IPS DF 4.7 (cell line): ENCODE measurements at regions not wholly inside any gene's neighbourhood (a gene's known extent, or its start where the extent isn't known, plus 50 kb on each side); places are given as distances from the start of the nearest gene placed in this dataset.

Experiments used
- DNase-seq: peaks from one replicate; pipeline ENCODE4 v3.0.0-alpha.2; 2013; ENCODE audit warnings: low spot score; ENCODE audit errors: extremely low read depth

DNA sequence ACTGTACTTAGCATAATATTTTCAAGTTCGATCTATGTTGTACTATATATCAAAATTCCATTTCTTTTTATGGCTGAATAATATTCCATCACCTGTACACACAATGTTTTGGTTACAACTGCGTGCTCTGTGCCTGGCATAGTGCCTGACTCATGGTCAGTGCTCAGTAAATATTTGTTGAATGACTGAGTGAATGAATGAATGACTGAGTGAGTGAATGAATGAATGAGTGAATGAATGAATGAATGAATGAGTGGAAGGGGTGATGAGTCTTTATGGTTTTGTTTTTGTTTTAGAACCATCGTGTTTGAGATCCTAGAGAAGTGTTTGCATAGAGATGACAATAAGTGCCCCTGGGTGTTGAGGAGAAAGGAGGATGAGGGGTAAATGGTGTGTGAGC lies 155.3 kb downstream of the MRM1 start:
- no peak for DNase-seq

DNA sequence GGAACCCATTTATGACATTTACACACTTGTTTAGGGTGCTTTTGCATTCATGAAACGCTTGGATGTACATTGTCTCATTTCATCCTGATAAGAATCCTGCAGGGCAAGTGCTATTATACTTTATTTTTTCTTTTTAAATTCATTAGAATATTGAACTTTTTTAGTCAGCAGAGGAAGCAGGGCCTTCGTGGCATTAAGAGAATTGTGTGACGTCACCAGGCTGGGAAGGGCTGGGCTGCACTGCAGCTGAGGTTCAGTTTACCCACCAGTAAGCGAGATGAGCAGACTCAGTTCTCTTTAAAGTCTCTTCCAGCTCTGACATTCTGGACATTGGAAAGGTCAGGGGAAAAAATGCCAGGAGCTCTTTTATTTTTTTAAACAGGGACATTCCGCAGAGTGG lies 159.0 kb downstream of the MRM1 start:
- no peak for DNase-seq

DNA sequence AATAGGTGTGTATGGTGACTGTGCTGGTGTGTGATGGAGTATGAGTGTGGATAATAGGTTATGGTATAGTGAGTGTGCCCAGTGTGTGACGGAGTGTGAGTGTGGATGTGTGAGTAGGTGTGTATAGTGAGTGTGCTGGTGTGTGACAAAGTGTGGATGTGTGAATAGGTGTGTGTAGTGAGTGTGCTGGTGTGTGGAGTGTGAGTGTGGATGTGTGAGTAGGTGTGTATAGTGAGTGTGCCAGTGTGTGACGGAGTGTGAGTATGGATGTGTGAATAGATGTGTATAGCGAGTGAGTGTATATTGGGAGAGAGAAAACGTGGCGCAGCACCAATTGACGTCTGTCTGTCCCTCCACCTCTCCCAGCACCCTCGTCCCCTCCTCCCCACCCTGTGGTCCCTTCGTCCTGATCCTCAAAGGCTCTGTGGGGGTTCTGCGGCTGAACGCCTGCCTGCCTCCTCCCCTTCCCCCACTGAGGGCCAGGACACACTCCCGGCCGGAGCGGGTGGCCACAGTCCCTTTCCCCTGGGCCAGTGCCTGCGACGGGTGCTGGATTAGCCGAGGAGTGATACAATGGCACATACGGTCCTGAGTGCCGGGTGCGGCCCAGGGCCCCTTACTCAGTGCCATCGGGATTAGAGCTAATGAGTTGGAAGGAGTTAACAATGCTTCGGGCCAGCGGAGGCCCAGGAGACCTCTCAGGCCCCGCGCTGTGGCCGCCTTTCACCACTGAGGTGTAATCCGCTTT lies 160.0 kb downstream of the MRM1 start:
- no peak for DNase-seq

DNA sequence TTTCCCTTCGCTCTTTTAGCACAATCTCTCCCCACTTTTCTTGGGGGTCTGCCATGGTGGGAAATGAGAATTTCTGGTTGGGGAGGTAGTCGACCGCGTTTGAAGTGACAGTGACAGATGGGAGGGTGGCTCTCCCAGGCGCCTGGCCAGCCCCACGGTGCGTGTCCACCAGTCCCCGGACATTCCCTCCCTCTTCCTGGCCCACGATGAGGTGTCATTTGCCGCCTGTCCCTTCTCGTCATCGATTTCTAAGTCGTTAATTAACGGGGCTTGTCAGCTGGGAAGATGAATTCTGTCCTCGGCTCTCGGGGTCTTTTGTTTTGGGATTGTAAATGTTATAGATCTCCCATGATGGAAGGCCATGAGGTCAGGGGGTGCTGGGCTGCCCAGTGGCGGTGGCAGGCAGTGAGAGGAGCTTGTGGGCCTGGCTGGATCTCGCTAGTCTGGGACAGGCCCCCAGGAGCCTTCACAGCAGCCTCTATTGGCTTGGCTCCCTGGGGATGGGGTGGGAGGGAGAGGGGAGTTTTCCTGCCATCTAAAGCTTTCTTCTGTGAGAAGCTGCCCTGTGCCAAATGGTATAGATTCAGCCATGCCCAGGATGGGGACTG lies 164.2 kb downstream of the MRM1 start:
- no peak for DNase-seq

DNA sequence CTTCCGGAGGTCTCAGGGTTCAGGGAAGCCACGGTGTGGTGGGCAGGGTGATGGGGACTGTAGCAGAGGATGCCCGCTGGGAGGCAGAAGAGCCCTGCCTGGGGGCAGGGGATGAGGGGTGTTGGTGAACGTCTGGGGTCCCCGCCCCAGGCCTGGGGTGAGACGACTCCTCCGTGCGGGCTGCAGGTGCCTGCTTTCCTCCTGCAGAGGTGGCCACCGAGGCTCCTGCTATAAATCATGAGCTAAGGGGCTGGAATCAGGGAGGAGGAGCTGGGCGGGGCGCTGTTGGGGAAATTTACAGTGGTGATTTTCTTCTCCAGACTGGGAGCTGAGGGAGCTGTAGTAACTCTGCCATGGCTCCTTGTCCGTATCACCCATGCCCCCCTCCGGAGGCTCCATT lies 167.0 kb downstream of the MRM1 start:
- DNase-seq = no peak

DNA sequence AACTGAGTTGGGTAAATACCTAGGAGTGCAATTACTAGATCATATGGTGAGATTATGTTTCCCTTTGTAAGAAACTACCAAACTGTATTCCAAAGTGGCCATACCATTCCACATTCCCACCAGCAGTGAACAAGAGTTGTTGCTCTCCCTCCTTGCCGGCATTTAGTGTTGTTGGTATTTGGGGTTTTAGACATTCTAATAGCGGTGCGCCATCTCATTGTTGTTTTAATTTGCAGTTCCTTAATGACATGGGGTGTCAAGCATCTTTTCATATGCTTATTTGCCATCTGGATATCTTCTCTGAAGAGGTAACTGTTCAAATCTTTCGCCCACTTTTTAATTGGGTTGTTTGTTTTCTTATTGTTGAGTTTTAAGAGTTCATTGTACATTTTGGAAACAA lies 164.2 kb upstream of the LHX1 start:
- DNase-seq = peak; percentile 19

DNA sequence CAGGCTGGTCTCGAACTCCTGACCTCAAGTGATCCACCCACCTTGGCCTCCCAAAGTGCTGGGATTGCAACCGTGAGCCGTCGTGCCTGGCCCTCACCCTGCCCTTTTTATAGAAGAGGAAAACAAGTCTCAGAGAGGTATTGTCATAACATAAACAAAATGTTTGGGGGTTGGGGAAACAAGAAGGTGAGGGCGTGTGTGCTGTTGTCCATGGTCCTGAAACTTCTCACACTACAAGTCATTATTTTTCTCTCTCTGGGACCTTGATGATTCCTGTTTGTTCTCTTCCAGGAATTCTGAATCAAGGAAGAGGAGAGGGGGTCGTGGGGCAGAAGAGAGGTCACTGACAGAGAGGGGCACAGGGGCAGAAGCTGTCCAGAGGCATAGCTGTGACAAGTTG lies 160.2 kb upstream of the LHX1 start:
- no peak for DNase-seq

DNA sequence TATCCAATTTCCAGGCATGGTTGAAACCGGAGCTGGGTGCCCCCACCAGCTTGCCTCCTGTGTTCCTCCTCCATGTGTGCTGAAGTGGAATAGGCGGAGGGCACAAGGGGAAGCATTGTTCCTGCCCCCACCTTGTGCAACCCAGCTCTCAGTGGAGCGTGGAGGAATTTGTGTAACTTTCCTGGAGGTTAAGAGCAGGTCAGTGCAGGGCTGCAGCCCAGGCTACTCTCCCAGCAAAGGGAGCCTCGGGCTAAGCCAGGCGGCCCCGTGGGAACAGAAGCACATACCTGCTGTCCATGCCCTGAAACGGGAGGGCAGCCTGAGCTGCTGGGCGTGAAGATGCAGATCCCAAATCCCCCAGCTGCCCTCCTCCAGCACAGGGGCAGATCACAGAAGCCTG lies 158.8 kb upstream of the LHX1 start:
- no peak for DNase-seq

DNA sequence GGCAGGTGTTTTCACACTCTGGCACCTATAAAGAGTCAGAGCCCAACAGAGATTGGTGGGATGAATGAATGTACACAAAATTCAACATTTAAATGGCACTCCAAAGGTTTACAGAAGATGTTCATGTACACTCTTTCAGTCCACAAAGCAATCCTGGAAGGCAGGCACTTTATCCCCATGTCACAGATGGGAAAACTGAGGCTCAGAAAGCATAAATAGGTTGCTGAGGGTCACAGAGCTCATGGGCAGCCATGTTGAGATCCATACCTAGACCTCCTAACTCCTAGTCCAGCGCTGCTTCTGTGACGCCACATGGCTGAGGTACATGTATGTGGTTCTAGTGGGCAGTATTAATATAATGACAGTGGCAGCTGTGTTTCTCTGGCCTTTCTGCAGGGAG lies 157.7 kb upstream of the LHX1 start:
- DNase-seq = no peak

DNA sequence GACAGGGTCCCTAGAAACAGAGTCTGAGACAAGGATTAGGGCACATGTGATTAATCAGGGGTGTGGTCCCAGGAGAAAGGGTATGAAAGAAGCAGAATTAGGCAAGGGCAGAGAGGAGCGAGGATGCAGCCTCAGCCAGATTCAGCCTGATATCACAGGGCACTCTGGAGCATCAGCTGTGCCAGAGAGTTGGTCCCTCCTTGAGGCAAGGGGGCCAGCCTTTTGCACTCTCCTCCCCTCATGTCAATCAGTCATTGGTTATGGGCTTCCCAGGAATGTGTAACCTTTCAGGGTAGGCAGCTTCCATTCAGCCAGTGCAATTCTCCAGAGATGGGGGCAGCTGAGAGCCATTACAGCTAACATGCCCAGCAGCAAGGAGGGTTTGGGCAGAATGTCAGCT lies 152.6 kb upstream of the LHX1 start:
- no peak for DNase-seq

DNA sequence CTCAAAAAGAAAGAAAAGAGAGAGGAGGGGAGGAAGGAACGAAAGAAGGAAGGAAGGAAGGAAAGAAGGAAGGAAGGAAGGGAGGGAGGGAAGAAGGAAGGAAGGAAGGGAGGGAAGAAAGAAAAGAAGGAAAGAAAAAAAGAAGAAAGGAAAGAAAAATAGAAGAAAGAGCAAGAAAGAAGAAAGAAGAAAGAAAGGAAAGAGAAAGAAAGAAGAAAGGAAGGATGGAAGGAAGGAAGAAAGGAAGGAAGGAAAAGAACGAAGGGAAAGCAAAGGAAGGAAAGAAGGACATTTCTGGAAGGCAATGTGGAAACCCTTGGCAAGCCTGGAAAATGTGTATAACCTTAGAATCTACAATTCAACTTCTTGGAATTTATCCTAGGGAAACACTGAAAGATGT lies 150.4 kb upstream of the LHX1 start:
- DNase-seq = no peak

DNA sequence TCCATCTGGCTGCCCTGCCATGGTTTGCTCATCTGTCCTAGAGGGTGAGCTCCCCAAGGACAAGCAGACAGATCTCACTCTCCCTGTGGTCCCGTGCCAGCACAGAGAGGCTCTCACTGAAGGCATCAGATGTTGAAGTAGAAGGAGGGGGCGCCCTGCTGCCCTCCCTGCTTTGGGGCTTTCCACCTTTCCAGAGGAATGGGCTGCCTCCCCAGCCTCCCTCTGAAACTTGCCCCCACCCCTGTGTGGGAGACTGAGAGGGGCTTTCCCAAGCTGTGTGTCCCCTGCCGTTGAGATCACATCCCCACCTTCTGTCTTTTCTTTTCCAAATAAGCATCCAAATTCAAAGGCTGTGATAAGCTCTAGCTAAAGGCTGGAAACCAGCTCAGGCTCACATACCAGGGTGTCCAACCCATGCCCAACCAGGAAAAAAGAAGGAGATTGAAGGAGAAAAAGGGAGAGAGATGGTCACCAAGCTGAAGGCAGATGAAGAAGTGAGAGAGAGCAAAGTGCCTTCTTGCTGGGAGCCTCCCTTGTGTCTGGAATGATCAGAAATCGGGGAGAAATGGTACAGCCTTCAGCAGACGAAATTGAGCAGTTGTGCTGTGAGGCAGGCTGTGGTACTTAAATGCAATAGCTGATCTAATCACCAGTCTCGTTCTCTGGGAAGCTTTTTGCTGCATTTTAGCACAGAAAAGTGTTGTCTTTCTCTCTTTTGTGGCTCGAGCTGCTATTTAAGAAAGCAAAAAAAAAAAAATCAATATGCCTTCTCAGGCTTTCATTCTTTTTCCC lies 145.9 kb upstream of the LHX1 start:
- no peak for DNase-seq

DNA sequence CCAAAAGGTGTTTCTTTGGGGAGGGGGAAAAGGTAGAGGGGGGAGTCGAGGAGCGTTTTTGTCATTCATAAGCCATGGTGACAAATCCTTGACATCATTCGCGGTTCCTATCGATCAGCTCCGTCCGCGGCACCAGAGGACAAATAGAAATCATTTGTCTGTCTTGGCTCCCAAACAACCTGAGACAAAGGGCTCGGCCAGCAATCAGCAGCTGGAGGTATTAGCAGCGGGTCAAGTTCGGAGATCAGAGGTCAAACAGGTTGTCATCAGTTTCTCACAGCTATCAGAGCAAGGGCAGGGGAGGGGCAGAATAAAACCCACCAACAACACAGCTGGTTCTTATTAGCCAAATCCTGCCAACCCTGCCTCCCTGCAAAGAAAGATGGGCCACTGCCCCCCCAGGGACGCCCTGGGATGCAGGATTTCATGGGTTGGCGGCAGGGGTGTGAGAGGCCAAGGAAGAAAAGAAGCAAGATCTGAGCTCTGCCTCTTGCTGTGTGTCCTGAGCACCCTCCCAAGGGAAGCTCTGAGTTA lies 145.3 kb upstream of the LHX1 start:
- DNase-seq = no peak

DNA sequence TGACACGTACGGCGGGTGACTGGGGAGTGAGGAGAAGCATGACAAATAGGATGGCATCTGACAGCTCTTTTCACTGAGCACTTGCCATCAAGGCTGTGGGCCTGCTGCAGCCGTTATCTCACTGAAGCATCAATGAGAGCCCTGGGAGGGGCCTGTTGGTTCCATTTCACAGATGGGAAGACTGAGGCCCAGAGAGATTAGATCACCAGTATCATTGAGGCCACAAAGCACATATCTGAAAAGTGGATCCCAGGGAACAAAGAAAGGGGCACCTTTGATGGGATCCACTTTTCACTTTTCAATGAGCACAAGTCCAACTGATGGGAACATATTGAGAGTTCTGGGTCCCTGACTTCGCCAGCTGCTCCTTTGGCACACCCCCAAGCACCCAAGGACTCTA lies 144.4 kb upstream of the LHX1 start:
- no peak for DNase-seq

DNA sequence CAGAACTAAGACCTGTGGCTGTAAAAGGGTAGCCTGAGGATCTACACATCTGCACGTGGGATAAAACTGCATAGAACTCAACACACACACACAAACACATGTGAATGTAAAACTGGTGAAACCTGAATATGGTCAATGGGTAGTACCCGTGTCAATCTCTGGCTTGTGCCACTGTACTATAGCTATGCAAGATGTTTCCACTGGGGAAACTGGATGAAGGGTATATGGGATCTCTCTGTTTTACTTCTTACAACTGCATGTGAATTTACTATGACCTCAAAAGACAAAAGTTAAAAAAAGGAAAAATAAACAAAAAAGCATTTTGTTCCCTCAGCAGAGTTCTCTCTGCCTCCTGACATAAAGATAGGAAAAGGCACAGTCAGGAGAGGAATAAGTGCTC lies 143.3 kb upstream of the LHX1 start:
- no peak for DNase-seq

DNA sequence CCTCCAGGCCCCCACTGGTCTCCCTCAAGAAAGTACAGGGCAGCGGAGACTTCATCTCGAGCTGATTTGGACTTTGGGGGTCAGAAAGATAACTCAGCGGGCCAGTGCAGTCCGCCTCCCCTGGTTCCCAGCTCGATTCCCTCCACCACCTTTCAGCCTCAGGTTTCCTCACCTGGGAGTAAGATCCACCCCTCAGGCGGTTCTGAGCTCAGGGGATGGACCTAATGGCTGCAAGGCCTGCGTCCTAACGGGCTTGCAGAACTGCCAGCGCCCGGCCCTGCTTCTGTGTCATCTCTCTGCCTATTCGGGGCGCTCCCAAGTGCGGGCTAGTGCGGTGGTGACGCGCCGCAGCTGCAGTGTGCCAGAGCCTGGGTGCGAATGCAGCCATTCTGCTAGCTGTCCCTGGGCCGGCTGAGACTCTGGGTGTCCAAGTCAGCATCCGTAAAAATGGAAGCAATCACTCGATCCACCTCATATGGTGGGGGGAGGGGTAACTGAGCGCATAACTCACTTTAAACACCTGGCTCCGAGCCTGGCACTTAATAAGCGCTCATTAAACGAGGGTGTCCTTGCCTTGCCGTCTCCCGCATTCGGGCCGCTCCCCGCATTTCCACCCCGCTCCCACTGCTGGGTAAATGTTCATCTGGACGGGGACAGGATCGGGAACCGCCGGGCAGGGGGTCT lies 129.6 kb upstream of the LHX1 start:
- DNase-seq = no peak

DNA sequence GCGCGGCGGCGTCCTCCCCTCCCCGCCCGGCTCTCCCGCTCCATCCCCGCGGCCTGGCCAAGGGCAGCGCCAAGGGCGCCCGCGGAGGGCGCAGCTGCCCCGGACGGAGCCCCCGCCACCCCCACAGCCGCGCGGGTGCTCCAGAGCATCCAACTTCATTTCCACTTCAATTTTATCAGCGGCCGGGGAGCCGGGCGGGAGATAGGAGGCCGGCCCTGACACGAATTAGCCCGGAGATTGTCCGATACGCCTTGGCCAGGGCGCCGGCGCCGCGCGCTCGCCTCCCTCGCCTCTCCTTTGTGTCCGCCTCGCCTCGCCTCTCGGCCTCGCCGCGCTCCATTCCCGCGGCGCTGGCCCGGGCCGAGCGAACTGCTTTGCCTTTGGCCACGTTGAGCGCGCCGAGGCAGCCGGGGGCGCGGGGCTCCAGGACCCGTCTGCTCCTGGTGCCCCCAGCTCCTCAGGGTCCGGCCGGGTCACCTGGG lies 129.1 kb upstream of the LHX1 start:
- DNase-seq = no peak

DNA sequence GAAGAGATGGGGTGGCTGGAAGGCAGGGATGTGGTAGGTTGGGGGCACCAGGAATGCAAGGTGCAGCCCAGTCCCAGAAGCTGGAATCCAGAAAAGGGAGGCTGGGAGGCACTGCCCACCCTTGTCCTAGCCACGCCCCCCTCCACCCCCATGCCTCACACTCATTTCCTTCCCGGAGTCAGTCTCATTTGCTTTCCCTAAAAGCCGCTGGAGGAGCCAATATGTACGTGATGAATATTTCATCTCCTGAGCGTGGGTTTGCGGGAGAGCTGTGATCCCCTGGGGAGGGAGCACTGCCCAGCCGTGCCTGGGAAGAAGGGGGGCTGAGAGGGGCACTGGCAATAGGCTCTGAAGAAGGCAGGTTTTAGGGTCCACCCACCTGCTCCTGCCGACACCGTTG lies 124.5 kb upstream of the LHX1 start:
- DNase-seq = no peak

DNA sequence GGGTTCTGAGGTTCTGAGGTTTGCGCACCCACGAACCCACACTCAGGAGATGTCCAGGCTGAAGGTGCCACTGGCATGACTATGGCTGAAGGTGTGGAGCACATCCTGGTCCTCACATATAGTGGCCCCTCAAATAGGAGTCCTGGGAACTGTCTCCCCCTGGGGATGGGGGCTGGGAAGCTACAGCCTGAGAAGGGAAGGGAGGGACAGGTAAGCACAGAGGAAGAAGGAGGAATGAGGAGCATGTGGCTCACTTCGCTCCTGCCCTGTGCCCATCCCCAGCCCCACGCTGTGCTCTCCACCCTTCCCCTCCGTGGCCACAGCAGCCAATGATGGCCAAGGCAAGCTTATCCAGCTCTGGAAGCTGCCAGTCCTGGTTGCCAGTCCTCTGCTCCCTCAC lies 123.9 kb upstream of the LHX1 start:
- no peak for DNase-seq

DNA sequence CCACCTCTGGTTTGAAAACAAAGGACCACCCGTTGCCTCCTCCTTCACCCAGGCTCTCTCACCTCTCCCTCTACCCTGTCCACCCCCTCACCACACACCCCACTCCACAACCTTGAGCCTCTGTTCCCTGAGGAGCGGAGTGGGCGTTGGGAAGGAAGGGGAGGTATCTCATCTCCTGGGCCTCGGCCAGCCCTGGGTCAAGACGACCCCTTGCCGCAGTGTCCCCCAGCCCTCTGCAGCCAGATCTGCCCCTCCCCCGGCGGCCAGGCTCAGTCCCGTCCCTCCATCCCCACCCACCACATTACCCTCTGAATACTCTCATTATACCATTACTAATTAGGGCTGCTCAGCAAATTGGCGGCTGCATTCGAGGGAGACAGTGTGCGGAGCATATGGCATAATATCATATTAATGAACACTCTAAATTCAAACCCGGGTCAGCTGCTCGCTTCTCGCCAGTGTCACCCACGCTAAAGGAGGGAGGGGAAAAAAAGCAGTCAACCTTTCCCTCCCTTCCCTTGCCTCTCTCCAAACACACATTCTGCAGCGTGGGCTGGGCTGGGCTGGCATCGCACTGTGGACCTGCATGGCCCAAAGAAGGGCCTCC lies 123.2 kb upstream of the LHX1 start:
- DNase-seq = no peak

DNA sequence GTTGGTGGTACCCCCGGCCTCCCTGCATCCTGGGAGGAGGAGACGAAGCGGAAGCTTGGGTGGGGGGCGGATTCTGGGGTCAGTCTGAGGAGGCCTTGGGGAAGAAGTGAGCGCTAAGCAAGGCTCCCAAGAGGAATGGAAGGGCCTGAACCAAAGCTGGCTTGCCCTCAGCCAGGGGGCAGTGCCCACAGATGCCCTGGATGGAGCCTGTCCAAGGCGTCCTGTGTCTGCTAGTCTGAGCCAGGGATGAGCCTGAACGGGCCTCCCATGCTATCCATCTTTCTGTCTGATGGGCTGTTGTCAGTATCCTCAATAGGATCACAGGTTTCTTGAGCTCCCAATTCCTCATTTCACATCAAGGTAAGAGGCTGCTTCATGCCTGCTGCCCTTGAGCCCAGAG lies 122.3 kb upstream of the LHX1 start:
- DNase-seq = no peak
